GM03348 (cell line): ENCODE measurements at regions not wholly inside any gene's neighbourhood (a gene's known extent, or its start where the extent isn't known, plus 50 kb on each side); places are given as distances from the start of the nearest gene placed in this dataset.
"Not testable (repeated sequence)": the region's sequence is repeated elsewhere in the genome, so short reads cannot be mapped to it uniquely, and the experiment has no call there.

Source experiments
- DNase-seq: peaks from one replicate; pipeline ENCODE4 v3.0.0; 2012; ENCODE audit warnings: low spot score

DNA sequence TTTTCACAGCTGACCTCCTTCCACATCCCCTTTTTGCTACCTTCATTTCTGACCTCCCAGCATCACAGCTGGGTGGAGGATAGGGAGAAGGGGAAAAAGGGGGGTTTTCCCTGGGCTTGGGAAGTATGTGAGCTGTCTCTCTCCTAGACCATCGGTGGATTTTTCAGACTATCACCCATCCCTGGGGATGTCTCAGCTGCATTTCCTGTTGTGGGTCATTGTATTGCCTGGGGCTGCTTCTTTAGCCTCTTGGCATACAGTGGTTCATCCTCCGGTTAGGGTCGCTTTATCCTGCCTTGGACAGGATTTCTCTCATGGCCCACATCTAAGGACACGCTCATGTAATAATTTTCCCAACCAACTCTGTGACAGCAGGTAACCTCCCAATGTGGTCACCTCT, 142.5 kb upstream of the ARG1 start:
- no peak for DNase-seq

DNA sequence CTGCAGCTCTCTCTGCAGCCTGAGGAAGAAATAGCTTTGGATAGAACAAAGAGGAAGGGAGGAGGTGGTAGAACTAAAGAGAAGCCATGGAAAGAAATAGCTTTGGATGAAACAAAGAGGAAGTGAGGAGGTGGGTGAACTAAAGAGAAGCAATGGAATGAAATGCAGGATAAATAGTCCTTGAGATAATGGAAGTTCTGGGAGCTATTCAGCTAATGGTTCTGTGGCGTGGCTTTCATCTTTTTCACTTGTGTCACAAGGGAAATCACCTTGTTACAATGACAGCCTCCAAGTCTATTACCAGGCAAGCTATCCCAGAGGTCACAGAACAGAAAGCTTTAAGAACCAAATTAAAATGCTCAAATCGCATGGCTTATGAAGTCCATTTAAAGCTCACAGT, 141.3 kb upstream of the ARG1 start:
- no peak for DNase-seq

DNA sequence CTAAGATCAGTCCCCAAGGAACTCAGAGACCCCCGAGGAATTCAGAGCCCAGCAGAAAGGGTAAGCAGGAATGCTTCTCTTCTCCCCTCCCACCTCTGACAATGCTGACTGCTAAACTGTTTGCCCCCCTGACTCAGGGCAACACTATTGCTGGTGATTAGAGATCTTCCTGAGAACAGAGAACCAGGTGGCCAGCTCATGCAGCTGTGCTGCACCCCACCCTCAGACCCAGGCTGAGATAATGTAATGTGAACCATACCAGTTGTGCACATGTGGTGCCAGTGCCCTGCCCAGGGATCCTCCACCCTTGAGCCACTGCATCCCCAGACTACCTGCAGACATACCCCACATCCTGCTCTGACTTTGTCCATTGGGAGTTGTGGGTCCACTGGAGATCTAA, 139.1 kb upstream of the ARG1 start:
- no peak for DNase-seq

DNA sequence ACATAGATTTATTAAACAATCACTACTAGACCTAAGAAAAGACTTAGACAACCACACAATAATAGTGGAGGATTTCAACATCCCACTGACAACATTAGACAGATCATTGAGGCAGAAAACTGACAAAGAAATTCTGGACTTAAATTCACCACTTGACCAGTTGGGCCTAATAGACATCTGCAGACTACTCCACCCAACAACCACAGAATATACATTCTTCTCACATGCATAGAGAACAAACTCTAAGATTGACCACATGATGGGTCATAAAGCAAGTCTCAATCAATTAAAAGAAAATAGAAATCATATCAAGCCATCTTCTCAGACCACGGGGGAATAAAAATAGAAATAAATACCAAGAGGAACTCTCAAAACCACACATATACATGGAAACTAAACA, 136.7 kb upstream of the ARG1 start:
- no peak for DNase-seq

DNA sequence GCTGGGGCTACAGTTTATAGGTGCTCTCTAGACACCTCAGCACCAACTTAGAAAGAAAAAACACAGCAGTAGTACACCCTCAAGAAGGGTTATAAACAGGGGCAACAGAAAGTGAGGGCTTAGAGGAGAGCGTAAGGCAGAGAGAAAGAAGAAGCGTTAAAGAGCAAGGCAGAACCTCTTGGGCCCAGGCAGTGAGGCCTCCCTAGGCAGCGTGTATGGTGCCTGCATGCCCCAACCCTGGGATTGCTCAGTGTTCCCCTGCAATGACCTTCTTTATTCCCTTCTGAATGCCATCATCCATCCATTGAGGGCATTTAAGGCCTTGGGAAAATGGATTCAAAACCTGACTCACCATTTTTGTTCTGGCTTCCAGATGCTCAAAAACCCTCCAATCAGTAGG, 130.0 kb upstream of the ARG1 start:
- no peak for DNase-seq

DNA sequence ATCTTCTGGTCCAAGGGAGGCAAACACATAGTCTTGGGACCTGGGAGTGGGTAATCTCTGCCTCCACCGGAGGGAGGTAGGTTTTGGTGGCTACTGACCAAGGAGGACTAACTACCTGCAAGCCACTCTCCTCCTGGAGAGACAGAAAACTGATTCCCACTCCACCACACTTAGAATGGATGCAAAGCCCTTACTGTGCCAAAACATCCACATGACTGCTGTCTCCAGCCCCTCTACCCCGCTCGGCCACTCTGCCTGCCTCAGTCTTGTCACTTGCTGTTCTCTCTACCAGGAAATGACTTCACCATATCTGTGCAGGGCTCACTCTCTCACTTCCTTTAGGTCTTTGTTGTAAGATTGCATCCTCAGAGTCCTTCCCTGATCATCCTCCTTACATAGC, 129.5 kb upstream of the ARG1 start:
- DNase-seq: no peak

DNA sequence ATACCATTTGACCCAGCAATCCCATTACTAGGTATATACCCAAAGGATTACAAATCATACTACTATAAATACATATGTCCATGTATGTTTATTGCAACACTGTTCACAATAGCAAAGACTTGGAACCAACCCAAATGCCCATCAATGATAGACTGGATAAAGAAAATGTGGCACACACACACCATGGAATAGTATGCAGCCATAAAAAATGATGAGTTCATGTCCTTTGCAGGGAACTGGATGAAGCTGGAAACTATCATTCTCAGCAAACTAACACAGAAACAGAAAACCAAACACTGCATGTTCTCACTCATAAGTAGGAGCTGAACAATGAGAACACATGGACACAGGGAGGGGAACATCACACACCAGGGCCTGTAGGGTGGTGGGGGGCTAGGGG, 127.7 kb upstream of the ARG1 start:
- not testable (repeated sequence) for DNase-seq

DNA sequence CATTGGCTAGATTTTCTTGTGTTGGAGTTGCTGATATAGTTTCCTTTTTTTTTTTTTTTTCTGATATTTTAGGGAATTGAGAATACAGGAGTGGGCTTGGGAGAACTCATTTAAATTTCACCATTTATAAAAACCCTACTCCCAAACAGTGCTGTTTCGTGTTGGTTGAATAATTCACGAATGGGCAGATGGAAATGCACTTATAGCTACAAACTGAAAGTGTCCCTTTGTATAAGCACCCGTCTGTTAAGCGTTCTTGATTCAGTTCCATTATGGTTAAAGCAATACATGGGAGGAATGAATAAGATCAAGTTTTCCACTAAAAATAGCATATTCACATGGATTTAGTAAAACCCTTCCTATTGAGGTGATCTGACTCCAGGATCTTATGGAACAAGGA, 122.2 kb upstream of the ARG1 start:
- DNase-seq: no peak

DNA sequence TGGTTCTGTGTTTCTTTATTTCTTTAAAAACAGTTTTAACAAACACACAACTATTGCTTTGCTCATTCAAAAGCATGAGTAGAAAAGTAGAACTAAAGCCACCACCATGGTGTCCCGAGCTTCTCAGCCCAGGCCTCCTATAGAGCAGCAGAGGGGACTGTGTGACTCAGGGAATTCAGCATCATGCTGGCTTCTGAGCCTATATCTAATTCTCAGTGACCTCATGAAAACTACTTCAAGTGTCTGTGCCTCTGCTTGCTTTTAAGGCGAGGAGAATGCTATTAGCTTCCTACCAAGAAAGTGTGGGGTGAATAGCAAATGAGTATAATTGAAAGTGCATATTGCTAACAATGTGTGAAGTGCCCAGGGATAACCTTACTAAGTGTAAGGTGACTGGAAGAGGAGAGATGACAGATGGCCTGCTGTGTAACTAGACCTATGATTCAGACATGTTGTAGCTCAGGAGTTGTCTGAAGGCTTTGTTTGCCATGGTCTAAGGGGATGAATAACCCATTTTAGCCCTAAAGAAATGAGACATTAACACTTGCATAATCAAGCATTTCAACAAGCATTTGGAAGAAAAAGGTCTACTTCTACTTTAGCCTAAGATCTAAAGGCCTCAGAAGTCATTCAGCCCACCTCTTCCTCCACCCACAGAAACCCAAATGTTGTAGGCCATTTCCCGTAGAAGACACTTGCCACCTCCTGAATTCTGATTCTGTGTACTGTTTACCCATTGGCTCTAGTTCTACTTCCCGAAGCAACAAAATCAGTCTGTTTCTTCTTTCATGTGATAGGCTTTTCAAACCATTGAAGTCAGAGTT, 121.5 kb upstream of the ARG1 start:
- DNase-seq: no peak

DNA sequence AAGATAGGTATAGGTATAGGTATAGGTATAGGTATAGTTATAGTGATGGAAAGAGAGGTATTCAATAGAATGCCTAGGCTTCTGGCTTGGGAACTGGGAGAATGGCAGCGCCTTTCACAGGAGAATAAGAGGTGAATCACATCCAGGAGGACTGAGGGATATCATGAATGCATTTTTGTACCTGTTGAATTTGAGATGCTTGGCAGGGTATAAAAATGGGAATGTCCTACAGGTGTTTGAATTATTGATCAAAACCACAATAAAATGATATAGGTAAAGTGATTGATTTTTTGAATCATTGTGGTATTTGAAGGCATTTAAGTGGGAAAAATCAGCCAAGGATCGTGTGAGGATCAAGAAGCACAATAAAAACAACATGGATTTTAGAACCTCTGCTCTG, 119.2 kb upstream of the ARG1 start:
- DNase-seq: no peak

DNA sequence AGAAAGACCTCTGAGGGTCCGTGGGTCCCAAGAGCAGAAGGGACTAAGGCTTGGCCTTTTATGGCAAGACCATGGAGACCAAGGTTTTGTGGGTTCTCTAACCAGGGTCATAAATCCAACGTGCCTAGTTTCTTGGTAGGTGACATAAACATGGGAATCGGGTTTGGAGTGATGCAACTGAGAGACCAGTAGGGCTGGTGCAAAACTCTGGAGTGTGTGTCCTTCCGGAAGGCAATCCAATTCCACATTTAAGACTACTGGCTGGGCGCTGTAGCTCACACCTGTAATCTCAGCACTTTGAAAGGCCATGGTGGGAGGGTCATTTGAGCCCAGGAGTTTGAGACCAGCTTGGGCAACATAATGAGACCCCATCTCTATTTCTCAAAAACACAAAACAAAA, 116.5 kb upstream of the ARG1 start:
- no peak for DNase-seq

DNA sequence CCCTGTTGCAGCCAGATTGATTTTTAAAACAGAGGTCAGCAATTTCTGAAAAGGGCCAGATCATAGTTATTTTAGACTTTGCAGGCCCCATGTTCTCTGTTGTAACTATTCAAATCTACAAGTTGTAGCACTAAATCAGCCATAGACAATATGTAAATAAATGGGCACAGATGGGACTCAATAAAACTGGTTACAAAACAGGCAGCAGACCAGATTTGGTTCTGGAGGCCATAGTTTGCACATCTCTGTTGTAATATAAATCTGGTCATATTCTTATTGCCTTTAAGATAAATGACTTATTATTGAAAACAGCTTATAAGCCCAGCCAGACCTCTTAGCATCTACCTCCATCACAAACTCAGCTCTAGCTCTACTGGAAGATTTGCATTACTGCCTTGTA, 114.0 kb upstream of the ARG1 start:
- no peak for DNase-seq

DNA sequence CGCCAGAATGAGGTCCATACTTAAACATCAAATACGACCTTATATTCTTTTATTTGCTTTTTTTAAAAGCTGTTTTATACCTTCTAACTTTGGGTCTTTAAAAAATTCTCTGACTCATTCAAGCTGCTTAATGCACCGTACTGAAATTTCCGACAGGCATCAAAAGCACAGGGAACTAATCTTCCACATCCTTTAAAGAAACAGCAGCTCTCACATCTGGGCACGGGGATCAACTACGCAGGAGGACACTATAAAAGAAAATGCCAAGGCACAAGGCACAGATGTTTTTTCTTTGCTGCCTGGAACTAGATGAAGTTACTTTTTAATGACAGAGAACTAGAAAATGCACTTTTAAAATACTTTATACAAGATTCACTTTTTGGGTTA, 112.4 kb upstream of the ARG1 start:
- no peak for DNase-seq

DNA sequence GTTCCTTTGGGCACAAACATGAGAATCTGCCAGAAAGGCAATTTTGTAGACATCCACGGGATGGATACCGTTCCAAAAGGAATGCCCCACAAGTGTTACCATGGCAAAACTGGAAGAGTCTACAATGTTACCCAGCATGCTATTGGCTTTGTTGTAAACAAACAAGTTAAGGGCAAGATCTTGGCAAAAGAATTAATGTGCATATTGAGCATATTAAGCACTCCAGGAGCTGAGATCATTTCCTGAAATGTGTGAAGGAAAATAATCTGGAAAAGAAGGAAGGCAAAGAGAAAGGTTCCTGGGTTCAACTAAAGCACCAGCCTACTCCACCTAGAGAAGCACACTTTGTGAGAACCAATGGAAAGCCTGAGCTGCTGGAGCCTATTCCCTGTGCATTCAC, 103.9 kb upstream of the ARG1 start:
- no peak for DNase-seq

DNA sequence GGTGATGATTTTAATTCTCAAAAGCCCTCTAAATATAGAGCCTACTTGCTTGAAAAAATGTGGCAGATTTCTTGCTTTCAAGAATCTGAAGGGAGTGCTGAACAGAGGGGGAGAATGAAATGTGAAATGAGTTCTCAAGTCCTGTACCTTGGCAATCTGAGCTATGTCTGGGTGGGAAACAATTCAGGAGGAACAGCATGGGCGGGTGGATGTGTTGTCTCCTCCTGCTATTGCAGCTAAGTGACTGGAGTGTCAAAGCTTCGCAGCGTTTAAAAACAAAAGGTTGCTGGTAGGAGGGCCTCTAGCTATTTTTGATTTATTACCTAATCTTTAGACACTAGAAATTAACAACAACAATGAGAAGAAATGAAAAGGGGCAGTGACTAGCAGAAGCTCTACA, 102.5 kb upstream of the ARG1 start:
- DNase-seq: no peak

DNA sequence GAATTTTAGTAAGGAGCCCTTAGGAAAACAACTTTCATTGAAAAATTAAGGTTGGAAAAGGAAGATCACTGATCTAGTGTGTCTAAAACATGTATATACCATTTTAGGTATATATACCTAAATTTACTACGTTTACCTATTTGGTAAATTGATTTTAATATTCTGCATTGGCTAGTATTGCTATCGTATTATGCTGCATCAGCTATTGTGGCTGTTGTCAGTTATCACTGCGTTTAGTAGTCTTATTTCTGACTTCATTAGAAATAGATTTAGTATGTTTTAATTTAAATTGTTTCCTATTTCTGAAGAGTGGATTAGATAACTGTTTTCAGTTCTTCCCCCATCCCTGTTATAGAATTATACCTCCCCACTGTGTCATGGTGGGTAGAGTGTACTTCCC, 101.7 kb upstream of the ARG1 start:
- DNase-seq: no peak

DNA sequence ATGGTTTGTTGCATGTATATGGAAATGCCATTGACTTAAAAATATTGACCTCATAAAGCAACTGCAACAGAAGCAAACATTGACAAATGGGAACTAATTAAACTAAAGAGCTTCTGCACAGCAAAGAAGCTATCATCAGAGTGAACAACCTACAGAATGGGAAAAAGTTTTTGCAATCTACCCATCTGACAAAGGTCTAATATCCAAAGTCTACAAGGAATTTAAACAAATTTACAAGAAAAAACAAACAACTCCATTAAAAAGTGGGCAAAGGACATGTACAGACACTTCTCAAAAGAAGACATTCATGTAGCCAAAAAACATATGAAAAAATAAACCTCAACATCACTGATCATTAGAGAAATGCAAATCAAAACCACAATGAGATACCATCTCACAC, 99.7 kb upstream of the ARG1 start:
- not testable (repeated sequence) for DNase-seq

DNA sequence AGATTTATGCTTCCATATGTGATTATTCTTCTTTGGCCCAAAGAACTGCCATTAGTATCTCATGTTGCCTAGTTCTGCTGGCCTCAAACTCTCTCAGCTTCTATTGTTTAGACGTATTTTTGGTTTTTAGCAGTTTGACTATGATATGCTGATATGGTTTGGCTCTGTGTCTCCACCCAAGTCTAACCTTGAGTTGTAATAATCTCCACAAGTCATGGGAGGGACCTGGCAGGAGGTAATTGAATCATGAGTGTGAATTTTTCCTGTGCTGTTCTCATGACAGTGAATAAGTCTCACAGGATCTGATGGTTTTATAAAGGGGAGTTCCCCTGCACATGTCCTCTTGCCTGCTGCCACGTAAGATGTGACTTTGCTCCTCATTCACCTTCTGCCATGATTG, 96.7 kb upstream of the ARG1 start:
- DNase-seq: no peak

DNA sequence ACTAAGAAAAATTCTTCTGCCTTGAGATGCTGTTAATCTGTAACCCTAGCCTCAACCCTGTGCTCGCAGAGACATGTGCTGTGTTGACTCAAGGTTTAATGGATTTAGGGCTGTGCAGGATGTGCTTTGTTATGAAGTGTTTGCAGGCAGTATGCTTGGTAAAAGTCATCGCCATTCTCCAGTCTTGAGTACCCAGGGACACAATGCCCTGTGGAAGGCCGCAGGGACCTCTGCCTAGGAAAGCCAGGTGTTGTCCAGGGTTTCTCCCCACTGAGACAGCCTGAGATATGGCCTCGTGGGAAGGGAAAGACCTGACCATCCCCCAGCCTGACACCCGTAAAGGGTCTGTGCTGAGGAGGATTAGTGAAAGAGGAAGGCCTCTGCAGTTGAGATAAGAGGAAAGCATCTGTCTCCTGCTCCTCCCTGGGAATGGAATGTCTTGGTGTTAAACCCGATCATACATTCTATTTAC, 94.2 kb upstream of the ARG1 start:
- not testable (repeated sequence) for DNase-seq

DNA sequence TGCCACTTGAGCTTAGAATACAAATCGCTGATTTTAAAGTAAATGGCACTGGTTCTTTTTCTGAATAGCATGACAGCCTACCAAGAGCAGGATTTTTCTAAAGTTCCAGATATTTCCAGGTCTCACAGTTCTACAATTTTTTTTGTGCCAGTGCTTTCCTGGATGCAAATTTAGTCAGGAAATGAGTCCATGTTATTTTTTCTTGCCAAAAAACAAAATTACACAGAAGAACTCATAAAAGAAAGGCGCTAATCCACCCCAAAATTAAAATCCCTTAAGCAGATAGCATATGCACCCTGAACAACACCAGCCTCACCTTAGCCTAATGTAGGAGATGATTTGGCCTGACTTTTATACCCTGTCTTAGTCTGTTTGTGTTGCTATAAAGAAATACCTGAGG, 86.4 kb upstream of the ARG1 start:
- DNase-seq: no peak

DNA sequence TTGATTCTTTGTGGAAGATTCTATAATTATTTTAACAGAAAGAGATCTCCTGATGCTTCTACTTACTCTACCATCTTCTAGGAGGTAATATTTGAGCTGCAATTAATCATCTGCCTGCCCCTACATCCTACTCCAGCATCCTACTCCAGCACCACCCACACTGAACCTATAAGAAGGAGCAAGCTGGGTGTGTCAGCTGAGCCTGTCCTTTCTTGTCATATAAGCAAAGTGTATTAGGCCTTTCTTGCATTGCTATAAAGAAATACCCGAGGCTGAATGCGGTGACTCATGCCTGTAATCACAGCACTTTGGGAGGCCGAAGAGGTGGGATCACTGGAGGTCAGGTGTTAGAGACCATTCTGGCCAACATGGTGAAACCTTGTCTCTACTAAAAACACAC, 84.2 kb upstream of the ARG1 start:
- no peak for DNase-seq

DNA sequence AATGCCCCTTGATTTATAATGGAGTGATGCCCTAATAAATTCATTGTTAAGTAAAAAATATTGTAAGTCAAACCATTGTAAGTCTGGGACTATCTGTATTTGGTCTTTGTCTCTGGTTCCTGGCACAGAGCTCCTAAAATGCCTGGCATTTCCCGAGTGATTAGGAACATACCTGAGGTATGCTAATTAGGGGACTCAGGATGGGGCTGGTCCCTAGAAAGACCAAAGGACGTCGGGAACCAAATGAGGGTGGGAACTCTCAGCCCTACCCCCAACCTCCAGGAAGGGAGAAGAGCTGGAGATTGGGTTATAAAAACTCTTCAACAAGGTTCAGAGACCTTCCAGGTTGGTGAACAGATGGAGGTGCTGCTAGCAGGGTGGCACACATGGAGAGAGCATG, 82.6 kb upstream of the ARG1 start:
- DNase-seq: no peak

DNA sequence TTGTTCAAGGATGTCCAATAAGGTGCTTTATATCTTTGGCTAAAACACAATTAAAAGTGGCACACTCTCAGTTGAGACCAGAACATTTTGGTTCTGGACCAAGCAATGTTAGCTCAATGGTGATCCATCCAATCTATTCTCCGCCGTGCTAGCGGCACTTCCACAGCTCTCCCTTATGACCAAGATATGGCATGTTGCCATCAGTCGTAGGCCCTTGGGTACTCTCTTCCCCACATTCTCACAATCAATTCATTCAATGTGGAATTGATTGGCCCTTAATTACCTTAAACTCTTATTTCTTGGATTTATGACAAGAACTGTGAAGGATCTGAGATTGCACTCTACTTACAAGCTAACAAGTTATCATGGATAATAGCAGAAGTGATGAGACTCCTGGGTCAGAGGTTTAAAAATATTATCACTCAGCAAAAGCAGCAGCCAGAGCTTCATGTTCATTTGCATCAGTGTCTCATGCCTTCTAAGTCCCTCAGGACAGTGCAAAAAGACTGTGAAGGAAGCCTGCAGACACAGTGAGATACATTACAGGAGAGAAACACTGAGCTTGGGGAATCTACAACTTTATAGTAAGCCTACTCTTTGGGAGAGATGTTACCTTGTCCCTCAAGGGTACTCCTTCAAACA, 80.0 kb upstream of the ARG1 start:
- DNase-seq: no peak

DNA sequence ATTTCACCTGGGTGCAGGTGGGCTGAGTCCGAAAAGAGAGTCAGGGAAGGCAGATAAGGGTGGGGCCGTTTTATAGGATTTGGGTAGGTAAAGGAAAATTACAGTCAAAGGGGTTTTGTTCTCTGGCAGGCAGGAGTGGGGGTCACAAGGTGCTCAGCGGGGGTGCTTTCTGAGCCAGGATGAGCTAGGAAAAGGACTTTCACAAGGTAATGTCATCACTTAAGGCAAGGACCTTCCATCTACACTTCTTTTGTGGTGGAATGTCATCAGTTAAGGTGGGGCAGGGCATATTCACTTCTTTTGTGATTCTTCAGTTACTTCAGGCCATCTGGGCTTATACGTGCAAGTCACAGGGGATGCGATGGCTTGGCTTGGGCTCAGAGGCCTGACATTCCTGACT, 68.6 kb upstream of the ARG1 start:
- DNase-seq: not testable (repeated sequence)
